Stomach (tissue), 8 donors: ENCODE measurements at regions not wholly inside any gene's neighbourhood (a gene's known extent, or its start where the extent isn't known, plus 50 kb on each side); places are given as distances from the start of the nearest gene placed in this dataset.
A peak's percentile ranks its signal among the peaks of the same experiment; 100 is the strongest.

ENCODE experiments used
- DNase-seq, 2 donors: peaks; one replicate each; pipeline versions ENCODE4 v3.0.0 to v3.0.0-alpha.2; 2013 to 2019
- H3K27ac ChIP-seq, 5 donors: fragments of 200-600 bp in 4 of 5; sonication (generic) in 4 of 5; one replicate each; pipeline ENCODE4 v1.5.1; 2013 to 2019; ENCODE audit warnings: mild to moderate bottlenecking in 1 of 5, moderate library complexity in 1 of 5
- H3K27me3 ChIP-seq, 3 donors: fragments of 200-600 bp; sonication (generic); one replicate each; pipeline ENCODE4 v1.5.1; 2017 to 2019; ENCODE audit warnings: mixed run types in 1 of 3
- H3K36me3 ChIP-seq, 4 donors: fragments of 200-600 bp; sonication (generic); 1 replicate in 3 of 4; 2 replicates in 1 of 4; pipeline ENCODE4 v1.5.1; 2016 to 2019
- H3K4me1 ChIP-seq, 4 donors: fragments of 200-600 bp; sonication (generic); one replicate each; pipeline ENCODE4 v1.5.1; 2016 to 2019
- H3K4me3 ChIP-seq, 4 donors: fragments of 200-600 bp; sonication (generic) in 3 of 4; one replicate each; pipeline ENCODE4 v1.5.1; 2016 to 2019; ENCODE audit warnings: mild to moderate bottlenecking in 1 of 4
- H3K9me3 ChIP-seq, 4 donors: fragments of 200-600 bp; sonication (generic); one replicate each; pipeline ENCODE4 v1.5.1; 2016 to 2019
- CTCF ChIP-seq, 7 experiments: fragments of 450-650 bp in 4 of 7; fragments of 200-600 bp in 3 of 7; sonication (generic) in 3 of 7; IDR thresholded peaks; one replicate each; pipeline ENCODE4 v1.5.1; 2016 to 2019; ENCODE audit warnings: antibody characterized with exemption in 7 of 7, control low read depth in 2 of 7, mild to moderate bottlenecking in 1 of 7
- EP300 ChIP-seq: sonication (generic); formaldehyde crosslinking; IDR thresholded peaks from one replicate; pipeline ENCODE4 v1.6.1; 2017; ENCODE audit warnings: antibody characterized with exemption
- POLR2A ChIP-seq, 4 donors: fragments of 450-650 bp; IDR thresholded peaks; one replicate each; pipeline ENCODE4 v1.6.1; 2016; ENCODE audit warnings: antibody characterized with exemption in 4 of 4, control low read depth in 2 of 4, mild to moderate bottlenecking in 1 of 4, moderate library complexity in 1 of 4
- POLR2AphosphoS5 ChIP-seq, 3 donors: sonication (generic); formaldehyde crosslinking; IDR thresholded peaks; one replicate each; pipeline ENCODE4 v1.6.1; 2016; ENCODE audit warnings: antibody characterized with exemption in 3 of 3
- WGBS, 5 donors: extraction: QIAGEN DNeasy Blood & Tissue Kit in 3 of 5; methylation state at CpG; one replicate each; pipeline versions ENCODE4 v1.1.5 to v1.1.7; 2013 to 2018; 5-methylcytosine and 5-hydroxymethylcytosine counted together
- intact Hi-C: fragments of 100-400 bp; cut with DNase I; formaldehyde crosslinking; loops from one replicate; pipeline ENCODE4 v1.15.1; 2023; ENCODE audit warnings: low total_unique reads
- donor health status: healthy with polysubstance abuse.
- donor health status: Bipolar disorder and iron deficiency.
- donor health status: healthy.

- TF ChIP-seq EP300, result no peak
- no peak for TF ChIP-seq POLR2AphosphoS5 (IDR thresholded peaks at IDR 0.05)
- TF ChIP-seq POLR2A (IDR thresholded peaks at IDR 0.05), result no peak
- no peak for TF ChIP-seq CTCF (IDR thresholded peaks at IDR 0.05)
- Histone ChIP-seq H3K27me3 (no peaks in the 10 kb centered on the region), H3K4me1 (no peaks in the 10 kb centered on the region), H3K27ac (no peak overlapping the region), H3K9me3 (no peaks in the 10 kb centered on the region), H3K4me3 (no peak overlapping the region), H3K36me3 (no peaks in the 10 kb centered on the region)
- DNase-seq, result no peak
- intact Hi-C loops, result no loop called here
- WGBS, 5 donors, result 47 to 65% (median 57%) methylated on average over 4 of the region's 4 CpGs
Measured at GRCh38 chr7:55657654-55658053, 85.4 kb upstream of the VOPP1 start.

- WGBS, 5 donors, result 80 to 91% (median 83%) methylated on average over 1 to 2 of the region's 2 CpGs
Measured at GRCh38 chr7:55651057-55651456, 78.8 kb upstream of the VOPP1 start.

GRCh38 chr7:55649238-55649637, 76.9 kb upstream of the VOPP1 start:
- TF ChIP-seq CTCF (IDR thresholded peaks at IDR 0.05) (no peak), EP300 (no peak), POLR2AphosphoS5 (IDR thresholded peaks at IDR 0.05) (no peak), POLR2A (IDR thresholded peaks at IDR 0.05) (no peak)
- Histone ChIP-seq H3K27ac (no peak overlapping the region), H3K4me1 (no peaks in the 10 kb centered on the region), H3K36me3 (no peaks in the 10 kb centered on the region), H3K4me3 (no peak overlapping the region), H3K27me3 (peaks cover 0 to 12% (median 0%) of the 10 kb centered on the region in 3 donors), H3K9me3 (no peaks in the 10 kb centered on the region)
- intact Hi-C loops, result no loop called here
- WGBS, 5 donors, result 91 to 98% (median 95%) methylated on average over 4 of the region's 4 CpGs
- DNase-seq, result no peak

More at GRCh38 chr7:55651057-55651456, 78.8 kb upstream of the VOPP1 start:
- peaks cover 0 to 10% (median 0%) of the 10 kb centered on the region in 3 donors for H3K27me3 ChIP-seq
- H3K9me3 ChIP-seq, result no peaks in the 10 kb centered on the region
- no peaks in the 10 kb centered on the region for H3K36me3 ChIP-seq
- no peak overlapping the region for H3K4me3 ChIP-seq
- DNase-seq, result no peak
- H3K4me1 ChIP-seq, result no peaks in the 10 kb centered on the region
- H3K27ac ChIP-seq, result no peak overlapping the region
- intact Hi-C loops, result no loop called here
- TF ChIP-seq EP300 (no peak), POLR2AphosphoS5 (IDR thresholded peaks at IDR 0.05) (no peak), CTCF (IDR thresholded peaks at IDR 0.05) (no peak), POLR2A (IDR thresholded peaks at IDR 0.05) (no peak)

GRCh38 chr7:55644567-55644966, 72.3 kb upstream of the VOPP1 start:
- Histone ChIP-seq H3K27me3 (peaks cover 0 to 12% (median 0%) of the 10 kb centered on the region in 3 donors), H3K4me1 (peaks cover 0 to 9% (median 6%) of the 10 kb centered on the region in 4 donors), H3K36me3 (no peaks in the 10 kb centered on the region), H3K27ac (no peak overlapping the region), H3K4me3 (no peak overlapping the region), H3K9me3 (peaks cover 0 to 8% (median 0%) of the 10 kb centered on the region in 4 donors)
- peak in 1 of 2 donors; percentile 14 for DNase-seq
- intact Hi-C loops, result no loop called here
- TF ChIP-seq POLR2A (IDR thresholded peaks at IDR 0.05), result no peak
- TF ChIP-seq EP300, result no peak
- no peak for TF ChIP-seq CTCF (IDR thresholded peaks at IDR 0.05)
- TF ChIP-seq POLR2AphosphoS5 (IDR thresholded peaks at IDR 0.05), result no peak
- 28 to 49% (median 41%) methylated on average over 3 of the region's 3 CpGs for WGBS, 5 donors
